CD4-positive, alpha-beta T cell treated with Interferon alpha-2 for 1 hour (primary cell): ENCODE measurements at regions not wholly inside any gene's neighbourhood (a gene's known extent, or its start where the extent isn't known, plus 50 kb on each side); places are given as distances from the start of the nearest gene placed in this dataset.

ENCODE experiments used
- DNase-seq, 2 donors: peaks; one replicate each; pipeline ENCODE4 v3.0.0-alpha.2; 2020 to 2022

DNA sequence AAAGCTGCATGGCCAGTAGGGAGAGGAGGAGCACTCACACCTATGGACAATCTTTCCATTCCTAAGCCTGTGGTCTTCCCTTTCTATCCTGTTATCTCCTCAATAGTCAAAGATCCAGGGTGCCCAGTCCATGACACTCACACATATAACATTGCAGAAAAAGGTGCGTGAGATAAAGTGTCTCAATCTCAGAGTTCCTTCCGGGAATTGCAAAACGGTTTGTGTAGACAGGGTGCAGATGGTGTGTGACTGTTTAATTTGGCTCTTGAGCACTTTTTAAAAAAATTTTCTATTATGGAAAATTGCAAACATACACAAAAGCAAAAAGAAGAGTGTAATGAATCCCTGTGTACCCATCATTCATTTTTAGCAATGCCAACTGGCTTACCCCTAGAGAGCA lies 1493.6 kb downstream of the AACS start:
- DNase-seq: no peak

GRCh38 chr12:126567016-126567415 lies 1501.8 kb downstream of the AACS start:
- DNase-seq: no peak

DNA sequence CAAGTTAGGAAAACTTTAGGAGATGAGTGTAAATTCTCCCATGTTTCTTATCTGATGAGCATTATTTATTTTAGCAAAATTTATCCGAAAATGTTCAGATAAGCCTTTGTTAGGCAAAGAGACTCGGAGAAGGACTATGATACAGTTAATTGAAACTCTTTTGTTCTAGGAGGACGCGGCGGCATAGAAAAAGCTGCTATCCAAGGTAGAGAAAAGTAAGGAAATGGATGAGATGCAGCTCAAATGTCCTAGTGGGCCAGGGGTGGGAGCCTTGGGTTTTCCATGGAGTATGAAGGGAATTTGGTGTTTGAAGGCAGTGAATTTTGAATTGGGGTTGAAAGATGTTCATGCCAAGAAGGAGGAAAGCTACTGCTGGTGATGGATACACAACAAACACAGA lies 1504.5 kb downstream of the AACS start:
- DNase-seq: no peak

DNA sequence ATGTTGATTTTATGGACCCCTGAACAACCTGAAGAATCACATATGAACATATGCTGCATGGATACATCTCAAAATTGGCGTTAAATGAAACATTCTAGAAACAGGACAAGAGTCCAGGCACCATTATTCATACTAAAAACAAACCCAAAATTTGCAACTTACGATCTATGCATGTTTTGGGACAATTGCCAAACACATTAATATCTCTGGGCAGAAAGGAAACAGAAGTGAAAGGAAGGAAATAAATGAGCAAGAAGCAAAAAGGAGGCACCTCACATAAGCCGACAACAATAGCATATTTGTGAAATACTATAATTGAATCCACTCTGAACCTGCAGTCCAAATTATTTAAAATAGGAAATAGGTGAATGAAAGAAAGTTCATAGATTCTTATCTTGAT lies 1505.3 kb downstream of the AACS start:
- DNase-seq: no peak

DNA sequence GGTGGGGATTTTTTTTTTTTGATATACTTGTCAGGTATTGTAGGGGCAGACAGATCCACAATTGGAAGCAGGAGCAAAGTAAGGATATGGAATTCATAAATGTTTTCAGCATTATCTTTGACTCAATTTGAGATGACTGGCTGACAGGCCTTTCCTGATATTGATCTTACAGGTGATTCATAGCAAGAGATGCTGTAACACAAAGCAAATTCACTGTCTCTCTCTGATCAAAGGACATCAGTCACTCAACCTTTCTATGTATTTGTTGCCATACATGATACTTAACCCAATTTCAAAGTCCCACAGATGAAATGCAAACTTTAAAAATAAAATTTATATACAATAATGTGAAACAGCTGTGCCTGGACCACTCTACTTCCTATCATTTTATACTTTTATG lies 1506.9 kb downstream of the AACS start:
- no peak for DNase-seq

DNA sequence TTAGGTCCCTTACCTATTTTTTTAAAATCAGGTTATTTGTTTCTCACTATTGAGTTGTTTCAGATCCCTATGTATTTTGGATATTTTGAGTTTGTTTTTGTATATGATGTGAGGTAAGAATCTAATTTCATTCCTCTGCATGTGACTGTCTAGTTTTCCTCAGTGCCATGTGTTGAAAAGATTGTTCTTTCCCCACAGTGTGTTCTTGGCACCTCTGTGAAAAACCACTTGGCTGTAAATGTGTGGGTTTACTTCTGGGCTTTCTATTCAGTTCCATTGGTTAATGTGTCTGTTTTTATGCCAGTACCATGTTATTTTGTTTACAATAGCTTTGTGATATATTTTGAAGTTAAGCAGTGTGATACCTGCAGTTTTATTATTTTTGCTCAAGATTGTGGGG lies 1516.4 kb downstream of the AACS start:
- DNase-seq: no peak

DNA sequence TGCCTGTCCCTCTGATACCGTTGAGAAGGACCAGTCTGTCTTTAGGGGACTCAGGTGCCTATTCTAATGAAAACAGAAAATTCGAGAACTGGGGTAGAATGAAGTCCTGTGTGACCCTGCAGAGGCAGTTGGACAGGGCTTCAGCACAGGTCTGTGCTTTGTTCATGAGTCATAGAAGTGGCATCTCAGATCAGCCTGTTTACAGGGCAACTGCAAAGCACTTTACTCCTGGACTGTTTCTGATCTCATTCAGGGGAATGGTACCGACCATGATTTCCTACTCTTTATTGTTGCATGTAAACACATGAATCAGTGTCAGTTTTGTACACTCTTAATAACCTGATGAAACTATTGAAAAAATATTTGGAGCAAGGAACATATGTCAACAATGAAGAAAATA lies 1517.0 kb downstream of the AACS start:
- DNase-seq: no peak

GRCh38 chr12:126588586-126589249 lies 1523.5 kb downstream of the AACS start:
- DNase-seq: no peak

- DNase-seq: no peak
Measured at GRCh38 chr12:126591533-126591932, 1526.3 kb downstream of the AACS start.

- DNase-seq: no peak
Measured at GRCh38 chr12:126601184-126602170, 1536.2 kb downstream of the AACS start.

- no peak for DNase-seq
Measured at GRCh38 chr12:126602612-126603011, 1537.4 kb downstream of the AACS start.

GRCh38 chr12:126607157-126607556 lies 1541.9 kb downstream of the AACS start:
- DNase-seq: no peak

DNA sequence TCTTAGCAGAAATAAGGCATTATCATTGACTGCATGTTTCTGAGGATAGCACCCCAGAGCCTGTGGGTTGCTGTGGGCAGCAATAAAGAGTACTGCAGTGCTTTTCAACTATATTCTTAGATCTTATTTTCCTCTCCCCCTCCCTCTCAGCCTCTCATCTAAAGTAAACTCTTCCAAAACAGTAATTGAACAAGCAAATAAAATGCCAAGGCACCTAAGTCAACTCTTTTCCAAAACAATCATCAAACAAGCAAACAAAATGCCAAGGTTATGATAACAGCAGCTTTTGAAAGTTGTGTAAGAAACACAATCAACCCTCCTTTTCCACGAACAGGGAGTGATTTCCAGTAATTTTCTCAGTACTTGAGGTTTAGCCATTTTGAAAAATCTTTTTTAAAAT lies 1542.6 kb downstream of the AACS start:
- no peak for DNase-seq

DNA sequence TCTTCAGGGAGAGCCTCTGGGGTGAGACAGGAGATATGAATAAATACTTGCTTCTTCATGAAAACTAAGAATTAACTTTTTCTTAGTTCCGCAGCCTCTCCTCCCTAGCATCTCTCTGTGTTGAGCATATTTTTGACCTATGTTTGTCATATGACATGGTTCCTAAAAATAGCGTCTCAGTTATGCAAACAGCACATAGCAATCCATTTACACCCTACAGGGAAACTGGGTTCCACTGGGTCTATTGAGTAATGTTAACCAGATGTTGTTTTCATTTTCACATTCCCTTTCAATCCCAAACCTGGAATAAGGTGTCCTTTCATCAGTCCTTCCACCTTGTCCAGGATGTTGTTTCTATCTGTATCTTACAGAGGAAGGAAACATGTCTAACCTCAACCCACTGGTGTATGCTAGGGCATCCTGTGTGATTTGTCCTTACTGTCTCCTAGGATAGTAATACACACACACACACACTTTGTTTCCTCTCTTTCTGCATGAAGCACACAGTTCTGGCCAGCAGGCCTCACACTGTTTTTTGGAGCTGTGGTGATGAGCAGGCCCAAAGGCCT lies 1543.5 kb downstream of the AACS start:
- no peak for DNase-seq

DNA sequence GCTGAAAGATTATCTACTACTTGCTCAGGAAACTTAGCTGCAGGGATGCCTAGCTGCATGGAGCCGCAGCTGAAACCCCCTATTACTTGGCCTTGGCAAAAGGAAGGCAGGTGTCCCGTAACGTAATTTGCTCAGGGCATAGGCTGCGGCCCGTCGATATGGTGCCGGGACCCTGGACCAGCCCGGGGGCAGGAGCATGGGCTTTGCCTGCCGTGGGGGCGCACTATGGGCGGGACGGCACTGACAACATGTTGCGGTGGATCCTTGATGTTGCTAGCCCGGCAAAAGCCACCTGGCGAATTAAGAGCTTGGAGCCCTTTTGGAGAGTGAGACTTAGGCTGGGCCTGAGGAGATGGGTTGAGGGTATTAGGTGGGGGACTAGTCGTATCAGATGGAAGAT lies 1551.2 kb downstream of the AACS start:
- no peak for DNase-seq

DNA sequence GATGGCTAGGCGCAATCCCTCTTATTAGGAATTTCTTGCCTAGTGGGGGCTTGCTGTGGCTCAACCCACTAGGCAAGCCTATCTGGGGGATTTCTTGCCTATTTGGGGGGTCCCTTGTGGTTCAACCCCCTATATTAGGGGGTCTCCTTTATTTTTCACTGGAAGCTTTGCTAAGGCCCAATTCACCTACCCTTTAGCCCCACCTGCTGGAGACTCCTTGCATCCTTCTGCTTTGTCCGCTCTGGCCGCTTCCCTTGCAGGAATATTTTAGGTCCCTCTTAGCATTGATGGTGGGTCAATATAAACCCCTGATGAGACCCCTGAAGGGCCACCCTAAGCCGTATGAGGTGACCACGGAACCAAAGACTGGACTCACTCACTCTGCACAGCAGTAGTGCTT lies 1552.1 kb downstream of the AACS start:
- no peak for DNase-seq

GRCh38 chr12:126627596-126627995 lies 1562.4 kb downstream of the AACS start:
- no peak for DNase-seq

GRCh38 chr12:126636821-126637220 lies 1571.6 kb downstream of the AACS start:
- no peak for DNase-seq

- no peak for DNase-seq
Measured at GRCh38 chr12:126644236-126645020, 1579.2 kb downstream of the AACS start.

- DNase-seq: no peak
Measured at GRCh38 chr12:126648074-126648473, 1582.8 kb downstream of the AACS start.

- no peak for DNase-seq
Measured at GRCh38 chr12:126651133-126651532, 1585.9 kb downstream of the AACS start.

DNA sequence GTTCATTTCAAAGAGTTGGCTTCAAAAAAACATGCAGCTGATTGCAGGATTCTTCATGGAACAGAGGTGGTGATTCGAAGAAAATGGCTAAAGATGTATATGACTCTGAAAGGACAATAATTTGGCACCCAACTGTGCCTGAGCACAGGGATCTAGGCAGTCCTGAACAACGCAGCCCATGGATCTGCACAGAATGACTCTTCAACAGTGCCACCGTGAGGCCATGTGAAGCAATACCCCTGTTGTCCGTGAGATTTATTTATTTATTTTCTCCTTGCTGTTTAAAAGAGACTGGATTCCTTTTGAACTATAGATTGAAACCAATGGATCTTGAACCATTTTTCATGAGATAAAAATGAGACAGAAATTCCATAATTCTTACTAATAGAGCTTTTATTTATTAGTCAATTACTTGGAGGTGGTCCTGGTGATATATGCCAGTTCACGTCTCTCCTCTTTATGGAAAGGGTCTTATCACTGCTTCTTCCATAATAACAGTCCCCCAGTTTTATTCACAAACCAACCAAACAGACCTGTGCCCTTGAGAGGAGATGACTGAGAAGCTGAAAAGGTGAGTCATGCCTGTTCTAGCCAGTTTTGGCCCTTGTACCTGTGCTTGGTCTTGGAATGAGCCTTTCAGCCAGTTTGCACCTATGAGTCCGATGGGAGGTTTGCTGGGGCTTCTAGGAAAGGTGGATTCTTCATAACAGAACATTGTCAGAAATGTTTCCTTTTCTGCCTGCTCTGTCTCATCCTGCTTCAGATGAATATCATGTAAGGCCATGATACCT lies 1598.3 kb downstream of the AACS start:
- no peak for DNase-seq
